ENCODE measurements at regions not wholly inside any gene's neighbourhood (a gene's known extent, or its start where the extent isn't known, plus 50 kb on each side); places are given as distances from the start of the nearest gene placed in this dataset.

DNA sequence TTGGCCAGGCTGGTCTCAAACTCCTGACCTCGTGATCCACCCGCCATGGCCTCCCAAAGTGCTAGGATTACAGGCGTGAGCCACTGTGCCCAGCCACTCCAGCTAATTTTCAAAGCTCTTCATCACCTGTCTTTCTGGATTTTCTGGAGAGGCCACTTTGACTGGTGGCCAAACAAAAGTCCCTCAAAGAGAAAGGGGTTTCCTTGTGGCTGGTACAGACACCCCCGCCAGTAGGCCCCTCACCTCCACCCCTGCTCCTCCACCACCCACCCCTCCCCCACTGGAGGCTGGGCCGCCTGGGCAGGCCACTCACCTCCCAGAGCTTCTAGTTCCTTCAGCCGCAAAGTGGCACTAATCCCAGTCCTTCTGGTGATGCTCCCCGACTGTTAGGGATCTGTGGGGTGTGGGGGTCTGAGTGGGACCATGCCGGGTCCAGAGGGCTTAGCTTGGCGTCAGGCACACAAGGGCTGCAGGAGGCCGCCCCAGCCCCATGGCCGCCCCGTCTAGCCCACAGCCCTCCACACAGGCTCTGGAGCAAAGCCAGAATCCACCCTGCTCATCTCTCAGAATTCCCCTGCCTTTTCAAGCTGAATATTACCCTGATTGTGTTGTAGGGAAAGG, 182.0 kb upstream of the IER5L start:
- H3K4me3 ChIP-seq = no peak overlapping the region
- TF ChIP-seq EZH2 (IDR thresholded peaks at IDR 0.05) = no peak
- no peak for TF ChIP-seq POLR2AphosphoS5 (IDR thresholded peaks at IDR 0.05; ENCODE audit: borderline replicate concordance, low read depth, low read length)
- no peak for TF ChIP-seq FOXP2 (optimal IDR thresholded peaks at IDR 0.05; ENCODE audit: control extremely low read depth, extremely low read length, insufficient read depth)
- no peak for DNase-seq (ENCODE audit: low read depth, low spot score)
- H3K27ac ChIP-seq = no peak overlapping the region
- H3K36me3 ChIP-seq (ENCODE audit: insufficient read depth, low read length) = no peaks in the 10 kb centered on the region
- H3K9me3 ChIP-seq (ENCODE audit: low read depth, low read length) = no peaks in the 10 kb centered on the region
- H3K9ac ChIP-seq (ENCODE audit: insufficient read length) = no peak overlapping the region

DNA sequence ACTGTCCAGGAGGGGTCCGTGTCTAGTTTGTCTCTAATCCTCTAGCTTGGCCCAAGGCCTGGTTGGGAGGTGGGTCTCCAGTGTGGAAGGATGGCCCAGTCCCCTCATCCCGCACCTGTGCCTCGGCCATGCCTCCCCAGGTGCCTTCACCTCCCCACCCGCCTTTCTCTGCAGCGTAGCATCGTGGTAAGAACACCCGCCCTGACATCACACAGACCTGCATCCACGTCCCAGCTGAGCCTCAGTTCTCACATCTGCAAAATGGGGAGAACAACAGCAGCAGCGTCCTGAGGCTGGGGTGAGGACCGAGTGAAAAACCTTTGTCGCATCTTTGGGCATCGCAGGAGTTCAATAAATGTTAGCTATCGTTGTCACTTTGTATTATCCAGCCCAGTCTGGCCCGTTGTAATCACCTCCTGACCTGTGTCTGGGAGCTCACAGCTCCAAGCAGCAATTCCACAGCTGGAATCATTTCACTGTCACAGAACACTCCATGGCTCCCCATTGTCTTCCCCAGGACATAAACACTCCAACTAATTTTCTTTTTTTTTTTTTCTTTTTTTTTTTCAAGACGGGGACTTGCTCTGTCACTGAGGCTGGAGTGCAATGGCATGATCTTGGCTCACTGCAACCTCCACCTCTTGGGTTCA, 181.2 kb upstream of the IER5L start:
- no peak overlapping the region for H3K27ac ChIP-seq
- H3K4me3 ChIP-seq = no peak overlapping the region
- H3K9me3 ChIP-seq (ENCODE audit: low read depth, low read length) = no peaks in the 10 kb centered on the region
- no peak overlapping the region for H3K9ac ChIP-seq (ENCODE audit: insufficient read length)
- no peaks in the 10 kb centered on the region for H3K36me3 ChIP-seq (ENCODE audit: insufficient read depth, low read length)
- DNase-seq (ENCODE audit: low read depth, low spot score) = no peak
- TF ChIP-seq EZH2 (IDR thresholded peaks at IDR 0.05) (no peak), FOXP2 (optimal IDR thresholded peaks at IDR 0.05; ENCODE audit: control extremely low read depth, extremely low read length, insufficient read depth) (no peak), POLR2AphosphoS5 (IDR thresholded peaks at IDR 0.05; ENCODE audit: borderline replicate concordance, low read depth, low read length) (no peak)

DNA sequence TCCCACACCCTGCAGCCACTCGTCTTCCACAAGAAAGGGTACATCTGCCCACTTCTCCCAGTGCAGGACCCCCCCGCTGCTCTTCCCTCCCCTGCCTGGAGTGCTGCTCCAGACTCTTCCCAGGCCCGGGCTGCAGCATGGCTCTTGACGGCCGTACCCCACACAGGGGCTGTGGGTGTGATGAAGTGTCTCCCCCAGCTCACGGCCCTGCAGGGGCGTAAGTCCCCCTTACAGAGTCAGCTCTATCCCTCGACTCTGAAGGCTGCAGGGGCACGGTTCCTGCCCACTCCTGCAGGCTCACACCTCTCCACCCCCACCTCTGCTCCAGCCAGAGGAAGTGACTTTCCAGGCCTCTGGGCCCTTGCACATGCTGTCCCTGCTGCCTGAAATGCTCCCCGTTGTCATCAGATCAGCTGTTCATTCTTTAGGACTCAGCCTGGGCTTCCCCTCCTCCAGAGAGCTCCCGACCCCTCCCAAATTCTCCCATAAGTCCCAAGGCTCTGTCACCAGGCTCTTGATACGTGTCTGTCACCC, 180.6 kb upstream of the IER5L start:
- Histone ChIP-seq H3K27ac (no peak overlapping the region), H3K36me3 (ENCODE audit: insufficient read depth, low read length) (no peaks in the 10 kb centered on the region), H3K4me3 (no peak overlapping the region), H3K9ac (ENCODE audit: insufficient read length) (no peak overlapping the region), H3K9me3 (ENCODE audit: low read depth, low read length) (no peaks in the 10 kb centered on the region)
- no peak for DNase-seq (ENCODE audit: low read depth, low spot score)
- TF ChIP-seq EZH2 (IDR thresholded peaks at IDR 0.05) (no peak), FOXP2 (optimal IDR thresholded peaks at IDR 0.05; ENCODE audit: control extremely low read depth, extremely low read length, insufficient read depth) (no peak), POLR2AphosphoS5 (IDR thresholded peaks at IDR 0.05; ENCODE audit: borderline replicate concordance, low read depth, low read length) (no peak)

DNA sequence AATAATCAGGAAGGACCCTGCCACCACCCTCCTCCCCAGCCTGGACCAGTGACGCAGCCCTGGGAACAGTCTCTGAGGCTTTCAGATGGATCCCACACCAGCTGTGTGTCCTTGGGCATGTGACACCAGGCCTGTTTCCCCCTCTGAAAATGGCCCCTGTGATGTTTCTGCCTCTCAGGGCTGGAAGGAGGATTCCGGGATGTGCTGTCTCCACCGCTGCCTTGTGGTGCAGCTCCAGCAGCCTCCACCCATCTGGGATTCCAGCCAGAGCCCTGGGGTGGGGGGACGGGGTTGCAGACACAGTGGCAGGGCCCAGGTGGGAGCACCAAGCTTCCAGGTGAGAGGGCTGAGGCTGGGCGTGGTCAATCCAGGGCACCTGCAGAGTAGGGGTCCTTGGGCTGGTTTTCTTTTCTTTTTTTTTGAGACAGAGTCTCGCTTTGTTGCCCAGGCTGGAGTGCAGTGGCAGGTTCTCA, 179.7 kb upstream of the IER5L start:
- H3K27ac ChIP-seq = no peak overlapping the region
- TF ChIP-seq EZH2 (IDR thresholded peaks at IDR 0.05) (no peak), FOXP2 (optimal IDR thresholded peaks at IDR 0.05; ENCODE audit: control extremely low read depth, extremely low read length, insufficient read depth) (no peak), POLR2AphosphoS5 (IDR thresholded peaks at IDR 0.05; ENCODE audit: borderline replicate concordance, low read depth, low read length) (no peak)
- DNase-seq (ENCODE audit: low read depth, low spot score) = no peak
- H3K9me3 ChIP-seq (ENCODE audit: low read depth, low read length) = no peaks in the 10 kb centered on the region
- H3K4me3 ChIP-seq = no peak overlapping the region
- H3K9ac ChIP-seq (ENCODE audit: insufficient read length) = no peak overlapping the region
- H3K36me3 ChIP-seq (ENCODE audit: insufficient read depth, low read length) = no peaks in the 10 kb centered on the region

DNA sequence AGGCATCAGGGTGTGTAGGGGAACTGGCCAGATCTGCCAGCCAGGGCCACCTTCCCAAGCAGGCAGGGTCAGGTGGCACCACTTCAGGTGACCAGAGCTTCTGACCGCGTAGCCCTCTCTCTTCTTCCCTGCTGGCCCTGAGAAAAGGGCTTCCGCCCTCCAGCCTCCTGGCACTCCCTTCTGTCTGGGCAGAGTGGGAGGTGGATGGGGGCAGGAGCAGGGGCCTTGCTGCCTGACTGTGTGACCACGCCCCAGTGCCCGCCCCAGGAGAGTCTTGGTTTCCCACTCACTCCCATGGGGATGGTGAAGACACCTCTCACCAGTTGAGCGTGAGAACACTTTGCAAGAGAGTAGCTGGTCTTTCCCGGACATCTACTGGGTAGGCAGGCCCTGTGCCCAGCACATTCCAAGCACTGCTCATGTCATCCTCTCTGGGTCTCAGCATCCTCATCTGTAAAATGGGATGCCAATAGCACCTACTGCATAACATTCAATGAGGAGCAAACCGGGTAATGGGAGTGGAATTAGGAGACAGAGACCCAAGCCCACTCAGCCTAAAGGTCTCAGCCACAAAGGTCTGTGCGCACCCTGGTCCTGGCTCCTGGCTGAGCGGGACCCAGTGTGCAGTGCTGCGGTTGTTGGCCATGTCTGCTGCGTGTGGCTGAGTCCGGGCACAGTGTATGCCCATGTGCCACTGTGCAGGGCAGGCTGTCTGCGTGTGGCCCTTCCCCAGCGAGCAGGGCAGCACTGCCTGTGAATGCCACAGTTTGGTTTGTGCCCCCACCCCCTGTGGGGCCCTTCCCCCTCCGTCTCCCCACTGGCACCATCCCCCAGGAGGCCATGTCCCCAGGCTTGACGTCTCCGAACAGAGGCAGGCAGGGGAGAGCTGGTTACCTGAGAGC, 179.1 kb upstream of the IER5L start:
- TF ChIP-seq POLR2AphosphoS5 (IDR thresholded peaks at IDR 0.05; ENCODE audit: borderline replicate concordance, low read depth, low read length) (no peak), EZH2 (IDR thresholded peaks at IDR 0.05) (no peak), FOXP2 (optimal IDR thresholded peaks at IDR 0.05; ENCODE audit: control extremely low read depth, extremely low read length, insufficient read depth) (no peak)
- H3K9ac ChIP-seq (ENCODE audit: insufficient read length) = no peak overlapping the region
- no peaks in the 10 kb centered on the region for H3K9me3 ChIP-seq (ENCODE audit: low read depth, low read length)
- no peaks in the 10 kb centered on the region for H3K36me3 ChIP-seq (ENCODE audit: insufficient read depth, low read length)
- DNase-seq (ENCODE audit: low read depth, low spot score) = no peak
- H3K27ac ChIP-seq = no peak overlapping the region
- no peak overlapping the region for H3K4me3 ChIP-seq

DNA sequence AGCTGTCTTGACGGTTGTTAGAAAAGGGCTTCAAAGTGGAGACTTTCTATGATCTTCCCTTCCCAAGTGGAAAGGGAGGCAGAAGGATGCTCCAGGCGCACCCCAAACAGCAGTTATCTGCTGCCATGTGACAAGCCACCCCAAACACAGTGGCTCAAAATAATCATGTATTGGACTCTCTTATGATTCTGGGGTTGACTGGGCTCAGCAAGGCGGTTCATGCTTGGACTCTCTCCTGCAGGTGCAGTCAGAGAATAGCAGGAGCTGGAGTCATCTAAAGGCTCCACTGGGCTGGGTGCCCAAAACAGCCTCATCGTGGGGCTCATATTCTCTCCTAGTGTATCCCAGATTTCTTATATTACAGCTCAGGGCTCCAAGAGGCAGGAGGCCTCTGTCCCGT, 177.6 kb upstream of the IER5L start:
- Histone ChIP-seq H3K27ac (no peak overlapping the region), H3K9me3 (ENCODE audit: low read depth, low read length) (no peaks in the 10 kb centered on the region)
- DNase-seq (ENCODE audit: low read depth, low spot score) = no peak

DNA sequence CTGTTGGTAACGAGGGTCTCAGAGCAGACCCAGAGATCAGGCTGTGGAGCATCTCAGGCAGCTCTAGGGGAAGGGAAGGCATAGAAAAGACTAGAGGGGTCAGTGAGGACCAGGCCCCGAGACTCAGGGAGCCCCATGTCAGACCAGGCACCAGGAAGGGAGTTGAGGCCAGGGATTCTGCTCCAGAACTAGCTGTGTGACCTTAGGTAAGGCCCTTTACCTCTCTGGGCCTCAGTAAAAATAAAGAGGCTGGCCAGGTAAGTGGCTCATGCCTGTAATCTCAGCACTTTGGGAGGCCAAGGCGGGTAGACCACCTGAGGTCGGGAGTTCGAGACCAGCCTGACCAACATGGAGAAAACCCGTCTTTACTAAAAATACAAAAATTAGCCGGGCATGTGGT, 176.4 kb upstream of the IER5L start:
- TF ChIP-seq FOXP2 (optimal IDR thresholded peaks at IDR 0.05; ENCODE audit: control extremely low read depth, extremely low read length, insufficient read depth) = no peak
- TF ChIP-seq EZH2 (IDR thresholded peaks at IDR 0.05) = no peak
- TF ChIP-seq POLR2AphosphoS5 (IDR thresholded peaks at IDR 0.05; ENCODE audit: borderline replicate concordance, low read depth, low read length) = no peak
- Histone ChIP-seq H3K9me3 (ENCODE audit: low read depth, low read length) (no peaks in the 10 kb centered on the region), H3K27ac (no peak overlapping the region), H3K9ac (ENCODE audit: insufficient read length) (no peak overlapping the region), H3K36me3 (ENCODE audit: insufficient read depth, low read length) (no peaks in the 10 kb centered on the region), H3K4me3 (no peak overlapping the region)
- DNase-seq (ENCODE audit: low read depth, low spot score) = no peak

More for the DNA sequence above, 177.6 kb upstream of the IER5L start:
- no peak overlapping the region for H3K4me3 ChIP-seq
- no peaks in the 10 kb centered on the region for H3K36me3 ChIP-seq (ENCODE audit: insufficient read depth, low read length)
- no peak overlapping the region for H3K9ac ChIP-seq (ENCODE audit: insufficient read length)
- no peak for TF ChIP-seq FOXP2 (optimal IDR thresholded peaks at IDR 0.05; ENCODE audit: control extremely low read depth, extremely low read length, insufficient read depth)
- no peak for TF ChIP-seq POLR2AphosphoS5 (IDR thresholded peaks at IDR 0.05; ENCODE audit: borderline replicate concordance, low read depth, low read length)
- TF ChIP-seq EZH2 (IDR thresholded peaks at IDR 0.05) = no peak
